ENCODE measurements at regions not wholly inside any gene's neighbourhood (a gene's known extent, or its start where the extent isn't known, plus 50 kb on each side); places are given as distances from the start of the nearest gene placed in this dataset.

DNA sequence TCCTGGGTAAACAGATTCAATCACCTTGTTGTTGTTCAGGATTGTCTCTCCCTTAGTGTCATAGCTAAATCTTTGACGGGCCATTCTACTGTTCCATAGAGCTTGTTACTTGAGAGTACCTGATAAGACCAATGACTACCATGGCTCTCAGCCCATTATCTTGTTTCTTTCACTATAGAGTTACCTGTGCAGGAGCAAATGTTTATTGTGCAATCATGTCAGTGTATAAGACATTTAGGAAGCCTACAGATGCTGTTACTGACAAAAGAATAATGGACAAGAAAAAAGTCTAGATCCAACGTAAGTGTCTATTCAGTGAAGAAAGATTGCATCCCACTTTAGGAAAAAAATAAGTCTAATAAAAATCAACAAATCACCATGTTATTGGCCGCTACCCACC is 1041.7 kb upstream of the AUTS2 start:
- H3K4me3 Mint-ChIP-seq (ENCODE audit: unreplicated experiment) = no peak overlapping the region
- DNase-seq (ENCODE audit: low spot score) = no peak
- no peaks in the 10 kb centered on the region for H3K4me1 Mint-ChIP-seq (ENCODE audit: unreplicated experiment)
- H3K9me3 Mint-ChIP-seq (ENCODE audit: unreplicated experiment) = peaks cover 36% of the 10 kb centered on the region
- no peak overlapping the region for H3K27ac Mint-ChIP-seq (ENCODE audit: unreplicated experiment)
- no peaks in the 10 kb centered on the region for H3K27me3 Mint-ChIP-seq (ENCODE audit: unreplicated experiment)
- TF ChIP-seq, protein P1, sequence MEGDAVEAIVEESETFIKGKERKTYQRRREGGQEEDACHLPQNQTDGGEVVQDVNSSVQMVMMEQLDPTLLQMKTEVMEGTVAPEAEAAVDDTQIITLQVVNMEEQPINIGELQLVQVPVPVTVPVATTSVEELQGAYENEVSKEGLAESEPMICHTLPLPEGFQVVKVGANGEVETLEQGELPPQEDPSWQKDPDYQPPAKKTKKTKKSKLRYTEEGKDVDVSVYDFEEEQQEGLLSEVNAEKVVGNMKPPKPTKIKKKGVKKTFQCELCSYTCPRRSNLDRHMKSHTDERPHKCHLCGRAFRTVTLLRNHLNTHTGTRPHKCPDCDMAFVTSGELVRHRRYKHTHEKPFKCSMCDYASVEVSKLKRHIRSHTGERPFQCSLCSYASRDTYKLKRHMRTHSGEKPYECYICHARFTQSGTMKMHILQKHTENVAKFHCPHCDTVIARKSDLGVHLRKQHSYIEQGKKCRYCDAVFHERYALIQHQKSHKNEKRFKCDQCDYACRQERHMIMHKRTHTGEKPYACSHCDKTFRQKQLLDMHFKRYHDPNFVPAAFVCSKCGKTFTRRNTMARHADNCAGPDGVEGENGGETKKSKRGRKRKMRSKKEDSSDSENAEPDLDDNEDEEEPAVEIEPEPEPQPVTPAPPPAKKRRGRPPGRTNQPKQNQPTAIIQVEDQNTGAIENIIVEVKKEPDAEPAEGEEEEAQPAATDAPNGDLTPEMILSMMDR (IDR thresholded peaks at IDR 0.05; ENCODE audit: unreplicated experiment) = no peak
- no peaks in the 10 kb centered on the region for H3K36me3 Mint-ChIP-seq (ENCODE audit: low read depth, unreplicated experiment)

DNA sequence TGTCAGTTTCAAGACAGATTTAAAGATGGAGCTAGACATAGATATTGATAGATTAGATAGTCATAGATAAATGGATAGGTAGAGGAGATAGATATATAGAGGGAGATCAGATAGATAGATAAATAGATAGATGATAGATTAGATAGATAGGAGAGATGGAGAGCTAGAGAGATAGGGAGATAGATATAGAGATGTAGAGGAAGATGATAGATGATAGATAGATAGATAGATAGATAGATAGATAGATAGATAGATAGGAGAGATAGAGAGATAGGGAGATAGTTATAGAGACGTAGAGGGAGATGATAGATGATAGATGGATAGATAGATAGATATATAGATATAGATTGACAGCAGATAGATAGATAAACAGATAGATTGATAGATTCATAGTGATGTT is 1038.8 kb upstream of the AUTS2 start:
- Mint-ChIP-seq H3K36me3 (ENCODE audit: low read depth, unreplicated experiment) (no peaks in the 10 kb centered on the region), H3K4me1 (ENCODE audit: unreplicated experiment) (no peaks in the 10 kb centered on the region), H3K9me3 (ENCODE audit: unreplicated experiment) (peaks cover 42% of the 10 kb centered on the region), H3K27ac (ENCODE audit: unreplicated experiment) (no peak overlapping the region), H3K4me3 (ENCODE audit: unreplicated experiment) (no peak overlapping the region), H3K27me3 (ENCODE audit: unreplicated experiment) (no peaks in the 10 kb centered on the region)
- TF ChIP-seq, protein P1 (IDR thresholded peaks at IDR 0.05; ENCODE audit: unreplicated experiment) = no peak
- no peak for DNase-seq (ENCODE audit: low spot score)

DNA sequence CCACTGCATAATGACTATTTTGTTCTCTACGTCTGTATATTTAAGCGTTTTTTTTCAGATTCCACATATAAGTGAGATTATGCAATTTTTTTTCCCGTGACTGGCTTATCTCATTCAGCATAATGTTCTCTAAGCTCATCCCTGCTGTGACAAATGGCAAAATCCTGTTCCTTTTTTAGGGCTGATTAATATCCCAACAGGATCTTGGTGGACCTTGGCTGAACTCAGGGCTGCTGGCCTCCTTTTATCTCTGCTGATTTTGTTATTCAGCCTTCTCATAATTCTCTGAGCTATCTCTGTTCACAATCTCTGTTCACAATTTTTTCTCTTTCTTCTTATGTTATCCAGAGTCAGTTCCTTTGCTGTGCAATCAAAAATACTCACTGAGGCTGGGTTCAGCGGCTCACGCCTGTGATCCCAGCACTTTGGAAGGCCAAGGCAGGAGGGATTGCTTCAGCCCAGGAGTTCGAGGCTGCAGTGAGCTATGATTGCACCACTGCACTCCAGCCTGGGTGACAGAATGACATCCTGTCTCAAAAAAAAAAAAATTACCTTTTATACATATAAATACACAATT is 1035.9 kb upstream of the AUTS2 start:
- Mint-ChIP-seq H3K4me3 (ENCODE audit: unreplicated experiment) (no peak overlapping the region), H3K4me1 (ENCODE audit: unreplicated experiment) (no peaks in the 10 kb centered on the region), H3K36me3 (ENCODE audit: low read depth, unreplicated experiment) (no peaks in the 10 kb centered on the region), H3K27ac (ENCODE audit: unreplicated experiment) (no peak overlapping the region), H3K27me3 (ENCODE audit: unreplicated experiment) (no peaks in the 10 kb centered on the region), H3K9me3 (ENCODE audit: unreplicated experiment) (peaks cover 36% of the 10 kb centered on the region)
- no peak for DNase-seq (ENCODE audit: low spot score)
- TF ChIP-seq, protein P1 (IDR thresholded peaks at IDR 0.05; ENCODE audit: unreplicated experiment) = no peak

DNA sequence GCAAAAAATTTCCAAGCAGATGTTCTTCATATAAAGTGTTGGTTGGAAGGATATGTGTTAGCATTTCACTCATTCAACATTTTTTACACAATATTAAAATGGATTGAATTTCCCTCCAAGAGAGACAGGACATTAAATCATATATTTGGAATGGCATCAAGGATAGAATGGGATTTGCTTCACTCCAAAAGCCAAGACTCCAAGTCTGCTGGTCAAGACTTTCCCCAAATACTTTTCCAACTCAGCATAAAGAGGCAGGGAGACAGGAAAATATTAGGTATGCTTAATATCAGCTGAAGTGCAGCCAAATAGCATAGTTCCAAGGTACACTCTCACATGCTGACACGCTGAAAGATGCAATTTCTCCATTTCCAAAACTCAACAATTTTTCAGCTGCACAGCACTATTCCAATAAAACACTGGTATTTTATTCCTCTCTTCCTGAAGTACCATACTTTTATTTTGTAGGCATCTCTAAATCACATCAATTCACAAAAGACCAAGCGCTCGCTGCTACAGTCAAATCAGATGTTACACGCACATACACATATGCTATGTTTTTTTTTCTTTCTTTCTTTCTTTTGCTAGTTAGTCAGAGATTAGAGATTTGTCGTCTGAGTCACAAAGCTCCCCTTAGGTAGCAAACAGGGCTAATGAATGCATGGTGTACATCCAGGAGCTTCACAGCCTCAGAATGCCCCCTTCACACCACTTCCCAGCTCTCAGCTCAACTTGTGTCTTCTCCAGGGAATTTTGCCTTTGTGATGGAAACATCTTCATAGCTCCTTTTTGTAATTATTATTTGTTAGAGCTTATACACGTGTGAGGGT is 1033.8 kb upstream of the AUTS2 start:
- Mint-ChIP-seq H3K4me1 (ENCODE audit: unreplicated experiment) (no peaks in the 10 kb centered on the region), H3K36me3 (ENCODE audit: low read depth, unreplicated experiment) (peaks cover 7% of the 10 kb centered on the region), H3K27me3 (ENCODE audit: unreplicated experiment) (no peaks in the 10 kb centered on the region), H3K4me3 (ENCODE audit: unreplicated experiment) (no peak overlapping the region), H3K27ac (ENCODE audit: unreplicated experiment) (no peak overlapping the region), H3K9me3 (ENCODE audit: unreplicated experiment) (peaks cover 32% of the 10 kb centered on the region)
- DNase-seq (ENCODE audit: low spot score) = no peak
- TF ChIP-seq, protein P1 (IDR thresholded peaks at IDR 0.05; ENCODE audit: unreplicated experiment) = no peak

DNA sequence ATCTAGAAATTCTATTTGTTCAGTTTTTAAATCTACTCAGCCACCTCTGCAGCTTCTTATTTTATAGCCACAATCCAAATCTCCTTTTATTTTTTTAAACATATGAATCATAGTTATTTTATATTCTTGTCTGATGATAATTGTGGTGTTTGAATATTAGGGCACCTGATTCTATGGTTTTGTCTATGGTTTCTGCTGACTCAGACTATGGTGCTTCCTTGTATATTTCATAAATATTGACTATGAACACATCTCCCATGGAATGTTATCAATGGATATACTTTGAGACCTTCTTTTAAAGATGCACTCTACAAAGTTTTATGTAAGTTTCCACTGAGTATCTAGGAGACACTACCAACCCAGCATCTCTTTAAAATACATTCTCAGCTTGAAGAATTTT is 1027.0 kb upstream of the AUTS2 start:
- no peak overlapping the region for H3K27ac Mint-ChIP-seq (ENCODE audit: unreplicated experiment)
- H3K4me3 Mint-ChIP-seq (ENCODE audit: unreplicated experiment) = no peak overlapping the region
- no peaks in the 10 kb centered on the region for H3K4me1 Mint-ChIP-seq (ENCODE audit: unreplicated experiment)
- TF ChIP-seq, protein P1 (IDR thresholded peaks at IDR 0.05; ENCODE audit: unreplicated experiment) = no peak
- peaks cover 7% of the 10 kb centered on the region for H3K36me3 Mint-ChIP-seq (ENCODE audit: low read depth, unreplicated experiment)
- no peak for DNase-seq (ENCODE audit: low spot score)
- H3K9me3 Mint-ChIP-seq (ENCODE audit: unreplicated experiment) = peaks cover 24% of the 10 kb centered on the region
- H3K27me3 Mint-ChIP-seq (ENCODE audit: unreplicated experiment) = peaks cover 3% of the 10 kb centered on the region
